HG03575 (cell line): ENCODE measurements at regions not wholly inside any gene's neighbourhood (a gene's known extent, or its start where the extent isn't known, plus 50 kb on each side); places are given as distances from the start of the nearest gene placed in this dataset.

Source experiments
- ATAC-seq: cut with Tn5 transposase; IDR thresholded peaks from one replicate; pipeline ENCODE4 v1.9.1; 2021; ENCODE audit not compliant: unreplicated experiment, insufficient number of reproducible peaks, low FRiP score; ENCODE audit errors: extremely low read depth

DNA sequence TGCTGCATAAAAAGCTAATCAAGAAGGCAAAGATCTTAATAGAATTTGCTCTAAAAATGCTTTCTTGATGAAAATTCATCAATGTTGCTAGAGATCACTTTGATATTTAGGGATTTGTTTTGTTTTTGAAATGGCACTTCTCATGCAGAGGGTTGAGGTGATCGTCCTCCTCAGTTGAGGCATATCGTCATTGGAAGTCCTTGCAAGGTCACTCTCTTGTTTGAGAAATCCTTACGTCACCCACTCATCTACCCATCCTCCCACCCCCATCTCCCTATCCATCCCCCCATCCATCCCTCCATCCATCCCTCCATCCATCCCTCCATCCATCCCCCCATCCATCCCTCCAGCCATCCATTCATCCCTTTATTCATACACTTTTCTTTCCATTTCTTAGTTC, 133.7 kb downstream of the THNSL2 start:
- no peak for ATAC-seq

DNA sequence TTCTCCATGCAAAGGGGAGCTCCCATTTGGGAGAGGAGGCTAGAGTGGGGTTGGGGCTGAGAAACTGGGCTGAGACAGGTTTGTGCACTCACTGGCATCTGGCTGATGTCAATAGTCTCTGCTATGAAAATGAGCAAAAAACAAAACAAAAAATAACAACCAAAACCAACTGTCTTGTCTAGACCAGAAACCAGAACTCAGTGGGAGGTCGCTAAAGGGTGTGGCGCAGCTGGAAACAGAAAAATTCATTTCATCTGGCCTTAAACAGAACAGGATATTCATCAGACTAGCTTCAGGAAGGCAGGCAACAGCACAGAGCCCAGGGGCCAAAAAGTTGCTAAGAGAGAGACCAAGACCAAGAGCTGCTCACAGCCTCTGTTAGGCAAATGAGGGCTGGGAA, 126.1 kb downstream of the THNSL2 start:
- ATAC-seq = no peak

DNA sequence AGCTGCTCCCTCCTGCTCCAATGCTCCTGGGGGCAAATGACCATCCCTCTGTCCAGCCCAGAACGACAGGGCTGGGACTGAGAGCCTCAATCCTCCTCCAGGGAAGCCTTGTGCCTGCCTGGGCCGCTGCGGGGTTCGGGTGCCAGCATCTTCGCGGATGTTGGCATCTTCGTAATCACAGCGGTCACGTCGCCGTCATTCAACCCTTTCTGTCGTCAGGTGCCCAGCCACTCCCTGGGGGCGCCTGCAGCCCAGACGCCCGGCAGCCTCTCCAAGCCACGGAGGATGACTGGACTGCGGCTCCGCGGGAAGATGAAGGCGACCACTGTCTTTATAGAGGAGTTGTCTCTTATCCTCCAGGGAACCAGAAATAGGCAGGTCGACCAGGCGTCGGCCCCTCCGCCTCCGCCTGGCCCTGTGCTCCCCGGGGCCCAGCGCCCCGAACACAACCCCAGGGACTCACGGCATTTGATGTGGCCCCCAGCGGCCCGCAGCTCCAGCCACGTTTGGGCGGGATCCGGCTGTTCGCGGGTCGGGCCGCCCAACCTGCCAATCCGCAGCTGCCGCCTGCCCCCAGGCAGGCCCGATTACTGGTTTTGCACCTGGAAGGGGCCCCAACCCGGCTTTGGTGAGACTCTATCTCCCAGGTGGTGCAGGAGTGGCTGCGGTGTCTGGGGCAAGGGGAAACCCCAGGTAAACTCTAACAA, 113.9 kb downstream of the THNSL2 start:
- ATAC-seq = no peak

DNA sequence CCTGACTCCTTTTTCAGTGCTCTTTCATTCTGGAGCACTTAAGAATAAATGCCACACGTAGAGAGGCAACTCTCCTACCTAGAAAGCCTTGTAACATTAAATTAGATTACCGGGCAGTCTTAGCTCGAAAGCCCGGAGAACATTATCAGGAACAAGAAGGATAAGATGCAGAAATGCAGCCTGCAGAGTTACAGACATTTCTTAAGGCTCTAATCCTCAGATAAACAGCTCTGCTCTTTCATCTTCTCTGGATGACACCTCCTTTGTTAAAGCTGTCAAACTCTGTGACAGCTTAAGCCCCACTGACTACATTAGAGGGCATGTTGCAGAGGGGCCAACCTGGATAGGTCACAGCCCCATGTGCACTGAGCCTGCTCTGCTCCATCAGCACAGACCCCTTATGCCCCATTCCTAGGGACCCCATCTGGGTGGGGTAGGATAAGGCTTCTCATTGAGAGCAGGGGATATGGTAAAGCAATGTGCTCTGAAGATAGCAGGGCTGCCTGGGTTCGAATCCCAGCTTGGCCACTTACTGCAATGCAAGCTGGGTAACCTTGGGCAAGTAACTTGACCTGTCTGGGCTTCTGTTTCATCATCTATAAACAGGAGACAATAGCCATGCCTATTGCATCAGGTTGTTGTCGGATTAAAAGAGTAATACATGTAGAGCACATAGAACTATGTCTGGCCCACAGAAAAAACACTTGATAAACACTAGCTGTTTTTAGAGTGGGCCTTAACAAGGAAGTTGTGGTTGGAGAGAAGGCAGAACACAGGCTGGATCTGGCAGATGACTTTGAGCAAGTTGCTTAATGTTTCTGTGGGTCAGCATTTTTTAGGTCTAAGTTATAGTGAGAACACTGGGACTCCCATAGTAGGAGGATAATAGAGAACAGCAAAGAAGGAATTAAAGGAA, 111.4 kb downstream of the THNSL2 start:
- no peak for ATAC-seq

DNA sequence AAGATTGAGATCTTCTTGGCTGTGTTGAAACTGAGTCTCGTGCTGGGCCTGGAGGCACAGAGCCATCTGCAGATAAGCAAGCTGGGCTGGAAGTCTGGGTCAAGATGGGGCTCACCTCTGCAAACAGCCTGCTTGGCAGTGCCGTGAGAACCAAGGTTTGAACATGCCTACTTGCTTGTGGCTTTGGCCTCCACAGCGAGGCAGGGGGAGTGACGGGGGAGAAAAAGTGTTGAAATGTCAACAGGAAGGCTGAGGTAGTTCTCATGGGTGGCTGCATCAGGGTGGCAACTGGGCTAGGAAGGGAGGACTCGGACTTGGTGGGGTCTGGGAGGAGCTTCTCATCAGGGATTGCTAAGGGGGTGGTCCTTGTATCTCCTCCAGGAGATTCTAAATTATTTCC, 99.7 kb downstream of the THNSL2 start:
- ATAC-seq = no peak

DNA sequence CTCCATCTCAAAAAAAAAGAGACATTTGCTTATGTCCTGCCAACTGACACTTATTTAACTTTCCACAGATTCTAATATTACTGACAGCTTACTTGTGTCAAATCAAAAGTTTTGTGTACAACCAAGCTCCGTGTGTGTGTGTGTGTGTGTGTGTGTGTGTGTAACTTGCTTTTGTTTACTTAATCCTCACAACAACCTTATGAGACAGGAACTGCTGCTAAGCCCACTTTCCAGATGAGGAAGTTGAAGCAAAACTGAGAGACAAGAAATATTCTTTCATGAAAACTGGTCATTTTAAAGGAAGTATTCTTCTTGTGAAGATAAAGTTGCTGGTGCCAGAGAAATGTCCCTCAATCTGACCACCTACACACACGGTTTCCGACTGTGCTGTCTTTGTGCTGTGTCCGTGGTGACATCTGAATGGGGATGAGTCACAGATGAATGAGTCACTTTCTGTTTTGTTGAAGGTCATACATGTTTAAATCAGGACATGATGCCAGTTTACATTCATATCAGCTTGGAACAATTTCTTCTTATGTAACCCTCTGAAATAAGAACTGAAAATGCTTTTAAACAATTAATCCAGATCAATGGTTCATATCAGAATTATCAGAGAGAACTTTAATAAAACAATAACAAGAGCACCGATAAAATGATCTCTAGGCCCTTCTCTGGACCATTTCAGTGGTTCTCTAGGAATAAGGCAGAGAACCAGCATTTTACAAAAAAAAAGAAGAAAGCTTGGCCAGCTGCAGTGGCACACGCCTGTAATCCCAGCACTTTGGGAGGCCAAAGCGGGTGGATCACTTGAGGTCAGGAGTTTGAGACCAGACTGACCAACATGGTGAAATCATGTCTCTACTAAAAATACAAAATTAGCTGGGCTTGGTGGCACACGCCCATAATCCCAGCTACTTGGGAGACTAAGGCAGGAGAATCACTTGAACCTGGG, 95.5 kb downstream of the THNSL2 start:
- no peak for ATAC-seq

DNA sequence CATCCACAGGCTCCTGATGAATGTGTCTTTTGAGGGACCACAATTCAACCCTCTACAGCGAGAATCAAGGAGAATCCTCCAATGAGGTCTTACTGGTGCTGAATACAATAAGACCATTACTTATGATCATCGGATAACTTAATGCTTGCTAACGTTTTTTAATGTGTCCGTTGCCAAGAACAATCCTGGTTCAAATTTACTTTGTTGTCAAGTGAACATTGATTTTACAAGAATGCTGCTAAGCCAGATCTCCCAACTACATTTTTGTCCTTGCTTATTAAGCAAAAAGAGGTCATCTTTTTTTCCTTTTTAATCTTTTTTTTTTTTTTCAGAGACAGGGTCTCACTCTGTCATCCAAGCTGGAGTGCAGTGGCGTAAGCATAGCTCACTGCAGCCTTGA, 93.7 kb downstream of the THNSL2 start:
- no peak for ATAC-seq

DNA sequence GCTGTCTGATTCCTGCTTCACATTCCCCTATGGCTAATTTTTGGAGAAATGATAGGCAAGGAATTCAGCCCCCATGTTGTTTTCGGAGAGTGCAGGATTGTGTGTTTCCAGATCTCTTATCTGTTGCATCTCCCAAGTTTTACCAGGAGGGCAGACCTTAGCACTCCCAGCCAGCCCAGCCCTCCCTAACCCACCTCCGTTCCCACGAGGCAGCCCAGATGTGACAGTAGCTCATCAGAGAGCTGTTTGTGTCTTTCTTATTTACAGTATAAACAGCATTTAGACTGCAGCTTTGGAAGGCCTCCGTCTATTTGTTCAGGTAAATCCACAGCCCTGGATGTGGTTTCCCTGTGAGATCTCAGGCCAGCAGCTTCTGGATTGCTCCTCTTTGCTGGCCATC, 91.6 kb downstream of the THNSL2 start:
- ATAC-seq = no peak

DNA sequence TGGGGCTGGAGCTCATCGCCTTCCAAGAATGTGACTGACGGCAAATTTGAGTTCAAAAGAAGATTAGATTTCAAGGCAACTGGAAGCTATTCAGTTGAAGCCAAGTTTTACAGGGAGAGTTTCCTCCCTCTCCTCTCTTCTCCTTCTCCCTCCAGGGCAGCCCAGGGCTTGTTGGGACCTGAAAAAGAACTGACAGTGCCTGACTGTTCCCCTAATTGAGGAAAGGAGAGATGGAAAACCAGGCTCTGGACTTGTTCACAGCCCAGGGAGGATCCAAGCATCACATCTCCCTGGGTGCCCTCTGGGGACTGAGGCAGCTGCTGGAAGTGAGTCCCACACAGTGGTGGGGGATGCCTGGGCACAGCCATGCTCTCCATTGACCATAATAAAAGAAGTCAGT, 88.1 kb downstream of the THNSL2 start:
- no peak for ATAC-seq

DNA sequence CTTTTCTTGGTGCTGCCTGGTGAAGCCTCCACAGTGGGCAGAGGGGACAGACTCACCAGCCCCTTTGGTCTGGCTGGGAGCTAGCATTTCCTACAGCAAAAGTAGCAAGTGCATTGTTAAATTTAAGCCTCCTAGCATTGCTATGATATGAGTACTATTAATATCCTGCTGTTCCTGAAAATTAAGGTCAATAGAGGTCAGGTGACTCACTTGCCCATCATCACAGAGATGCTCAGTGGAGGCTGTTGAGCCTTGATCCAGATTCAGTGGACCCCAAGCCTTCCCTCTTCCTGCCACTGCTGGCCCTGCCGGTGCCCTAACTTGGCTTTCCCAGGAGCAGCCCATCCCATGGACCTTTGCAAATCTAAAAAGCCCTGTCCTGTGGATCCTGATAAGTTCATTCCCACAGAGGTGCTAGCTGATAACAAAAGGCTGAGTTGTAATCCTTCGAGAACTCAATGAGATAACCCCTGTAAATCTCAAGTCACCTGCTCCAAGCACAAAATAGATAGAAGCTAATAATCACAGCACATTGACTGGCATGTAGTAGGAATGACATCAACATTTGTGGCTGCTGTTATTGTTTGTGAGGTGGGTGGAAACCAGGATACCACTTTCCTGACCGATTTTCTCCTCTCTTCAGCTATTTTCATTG, 84.4 kb downstream of the THNSL2 start:
- ATAC-seq = no peak

DNA sequence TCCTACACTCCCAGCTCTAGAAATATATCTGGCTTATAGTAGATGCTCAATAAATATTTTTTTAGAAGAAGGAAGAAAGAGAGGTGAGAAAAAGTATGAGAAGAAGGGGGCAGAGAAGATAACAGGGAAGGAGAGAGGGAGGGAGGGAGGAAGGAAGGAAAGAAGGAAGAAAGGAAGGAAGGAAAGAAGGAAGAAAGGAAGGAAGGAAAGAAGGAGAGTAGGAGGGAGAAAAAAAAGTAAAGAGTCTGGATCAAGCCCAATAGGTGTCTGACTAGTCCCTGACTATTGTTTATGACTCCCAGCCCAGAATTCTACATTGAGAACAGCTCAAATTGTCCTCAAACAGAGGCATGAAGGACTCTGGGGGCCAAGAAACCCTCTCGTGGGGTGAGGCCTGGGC, 83.9 kb downstream of the THNSL2 start:
- no peak for ATAC-seq

DNA sequence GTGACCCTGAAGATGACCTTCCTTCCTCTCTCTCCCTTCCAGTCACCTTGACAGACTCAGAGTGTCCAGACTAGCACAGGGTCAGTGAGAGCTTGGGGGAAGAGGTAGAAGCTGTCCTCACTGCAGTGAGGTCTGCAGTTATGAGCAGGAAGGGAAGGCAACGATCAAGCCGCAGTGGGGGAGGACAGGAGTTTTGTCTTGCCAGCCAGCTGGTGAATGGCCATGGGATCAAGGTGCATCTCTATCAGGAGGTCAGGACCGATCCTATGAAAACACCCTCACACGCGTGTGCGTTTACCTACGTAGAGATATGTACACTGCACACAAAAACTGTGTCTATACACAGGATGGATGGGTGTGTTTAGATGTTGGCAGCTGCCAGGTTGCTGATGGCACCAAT, 83.2 kb downstream of the THNSL2 start:
- no peak for ATAC-seq

DNA sequence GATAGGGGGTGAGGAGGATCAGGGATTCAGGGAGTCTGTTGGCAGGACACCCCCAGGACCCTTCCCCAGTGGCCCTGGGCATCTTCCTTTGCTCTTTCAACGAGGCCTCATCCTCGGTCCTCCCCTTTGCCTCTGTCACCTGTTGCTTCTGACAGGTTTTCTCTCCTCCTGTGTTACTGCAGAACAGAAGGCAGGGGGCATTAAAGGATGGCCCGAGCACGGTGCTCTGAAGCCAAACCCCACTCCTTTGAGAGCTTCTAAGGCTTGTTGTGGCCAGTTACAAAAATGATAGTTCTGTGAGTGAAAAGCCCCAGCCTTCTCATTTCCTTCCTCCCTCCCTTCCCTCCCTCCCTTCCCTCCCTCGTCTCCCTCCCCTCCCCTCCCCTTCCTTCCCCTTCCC, 82.5 kb downstream of the THNSL2 start:
- ATAC-seq = no peak

DNA sequence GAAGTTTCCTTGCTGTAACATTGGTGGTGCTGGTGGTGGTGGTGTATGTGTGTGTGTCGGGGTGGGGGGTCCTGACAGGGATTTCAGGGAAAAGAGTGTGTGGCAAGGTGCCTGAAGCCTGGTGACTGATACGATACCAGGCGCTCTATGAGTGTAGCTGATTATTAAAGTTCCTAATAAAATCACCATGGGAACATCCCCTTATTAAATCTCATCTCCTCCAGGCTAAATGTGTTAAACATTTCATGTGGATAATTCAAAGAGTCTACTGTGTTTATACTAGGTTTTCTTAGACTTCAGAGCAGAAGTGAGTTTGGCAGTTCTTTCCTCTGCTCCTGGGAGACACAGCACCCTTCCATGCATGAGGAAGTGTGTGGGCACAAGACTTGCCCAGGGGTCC, 82.0 kb downstream of the THNSL2 start:
- ATAC-seq = no peak

DNA sequence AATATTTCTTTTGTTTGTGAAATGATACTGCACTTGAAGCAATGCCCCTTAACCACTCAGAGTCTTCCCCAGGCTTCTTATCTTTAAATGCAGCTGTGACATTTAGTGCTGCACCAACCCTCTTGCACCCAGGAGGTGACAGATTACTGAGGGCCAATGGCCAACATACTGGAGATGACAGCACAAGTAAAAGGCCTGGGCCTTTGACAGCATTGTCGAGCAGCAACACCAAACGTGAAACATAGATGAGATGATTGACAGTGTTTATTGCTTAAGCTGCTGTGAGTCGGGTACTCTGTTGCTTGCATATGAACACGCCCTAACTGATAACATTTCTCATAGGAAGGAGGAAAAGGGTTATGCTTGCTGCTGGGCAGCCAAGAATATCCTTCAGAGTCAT, 80.3 kb downstream of the THNSL2 start:
- no peak for ATAC-seq

DNA sequence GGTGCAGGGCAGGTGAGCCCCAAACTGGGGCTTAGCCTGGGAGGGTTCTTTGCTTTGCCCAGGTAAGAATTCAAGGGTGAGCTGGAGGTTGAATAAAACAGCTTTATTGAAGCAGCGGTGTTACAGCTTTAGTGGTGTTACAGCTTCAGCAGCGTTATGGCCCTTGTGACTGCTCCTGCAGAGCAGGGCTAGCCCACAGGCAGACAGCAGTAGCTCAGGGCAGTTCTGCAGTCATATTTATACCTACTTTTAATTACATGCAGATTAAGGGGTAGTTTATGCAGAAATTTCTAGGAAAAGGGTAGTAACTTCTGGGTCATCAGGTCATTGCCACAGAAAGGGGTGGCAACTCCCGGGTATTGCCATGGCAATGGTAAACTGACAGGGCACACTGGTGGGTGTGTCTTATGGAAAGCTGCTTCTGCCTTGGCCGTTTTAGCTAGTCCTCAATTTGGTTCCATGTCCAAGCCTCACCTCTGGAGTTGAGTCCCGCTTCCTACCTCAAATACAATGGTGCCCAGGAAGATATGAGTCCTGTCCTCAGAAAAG, 78.2 kb downstream of the THNSL2 start:
- no peak for ATAC-seq

DNA sequence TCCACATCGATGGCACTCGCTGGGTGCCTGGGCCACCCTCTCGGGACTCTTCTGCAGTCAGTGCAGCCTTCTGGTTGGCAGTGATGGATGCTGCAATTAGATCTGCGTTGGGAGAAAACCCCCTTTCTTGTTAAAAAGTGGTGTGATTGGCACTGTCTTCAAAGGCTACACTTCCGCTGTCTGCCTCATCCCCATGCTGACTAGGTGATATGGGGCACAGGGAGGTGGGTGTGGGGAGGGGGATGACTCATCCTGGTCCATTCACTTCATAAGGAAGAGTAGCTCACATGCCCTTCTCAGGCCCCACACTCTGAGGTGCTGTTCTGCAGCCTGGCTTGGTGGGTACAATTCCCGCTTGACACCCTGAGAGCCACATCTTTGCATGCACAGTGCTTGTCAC, 77.4 kb downstream of the THNSL2 start:
- ATAC-seq = no peak

DNA sequence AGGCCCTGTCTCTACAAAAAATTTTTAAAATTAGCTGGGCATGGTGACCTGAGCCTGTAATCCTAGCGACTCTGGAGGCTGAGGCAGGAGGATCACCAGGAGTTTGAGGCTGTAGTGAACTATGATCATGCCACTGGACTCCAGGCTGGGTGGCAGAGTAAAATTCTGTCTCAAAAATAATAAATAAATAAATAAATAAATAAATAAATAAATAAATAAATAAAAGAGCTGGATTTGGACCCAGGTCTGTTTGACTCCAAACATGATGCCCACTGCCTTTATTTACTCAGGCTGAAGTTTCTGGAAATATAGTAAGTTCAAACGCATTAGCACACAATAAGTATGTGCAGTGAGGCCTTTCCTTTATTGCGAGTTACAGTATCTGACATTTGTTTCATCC, 75.0 kb downstream of the THNSL2 start:
- ATAC-seq = no peak

DNA sequence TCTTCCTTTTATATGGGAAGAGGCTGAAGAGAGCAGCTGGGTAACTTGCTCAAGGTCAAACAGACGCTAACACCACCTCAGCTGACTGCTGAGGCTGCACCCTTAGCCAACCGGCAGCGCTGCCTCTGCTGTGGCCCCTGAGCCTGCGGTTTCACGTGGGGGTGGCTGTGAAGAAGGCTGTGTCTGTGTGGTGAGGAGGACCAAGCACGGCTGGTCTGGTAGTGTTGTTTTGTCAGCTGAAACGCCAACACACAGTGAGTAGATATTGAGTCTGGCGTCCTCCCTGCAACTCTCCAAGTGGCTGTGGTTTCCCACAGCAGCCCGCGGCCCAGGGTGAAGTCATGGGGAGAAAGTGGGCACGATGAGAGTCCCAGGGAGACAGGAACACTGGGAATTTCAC, 69.6 kb downstream of the THNSL2 start:
- ATAC-seq = no peak
